Suppressor macrophage (primary cell): ENCODE measurements at regions not wholly inside any gene's neighbourhood (a gene's known extent, or its start where the extent isn't known, plus 50 kb on each side); places are given as distances from the start of the nearest gene placed in this dataset.

Source experiments
- DNase-seq, 4 experiments: peaks; one replicate each; pipeline ENCODE4 v3.0.0-alpha.2; 2020 to 2022

DNA sequence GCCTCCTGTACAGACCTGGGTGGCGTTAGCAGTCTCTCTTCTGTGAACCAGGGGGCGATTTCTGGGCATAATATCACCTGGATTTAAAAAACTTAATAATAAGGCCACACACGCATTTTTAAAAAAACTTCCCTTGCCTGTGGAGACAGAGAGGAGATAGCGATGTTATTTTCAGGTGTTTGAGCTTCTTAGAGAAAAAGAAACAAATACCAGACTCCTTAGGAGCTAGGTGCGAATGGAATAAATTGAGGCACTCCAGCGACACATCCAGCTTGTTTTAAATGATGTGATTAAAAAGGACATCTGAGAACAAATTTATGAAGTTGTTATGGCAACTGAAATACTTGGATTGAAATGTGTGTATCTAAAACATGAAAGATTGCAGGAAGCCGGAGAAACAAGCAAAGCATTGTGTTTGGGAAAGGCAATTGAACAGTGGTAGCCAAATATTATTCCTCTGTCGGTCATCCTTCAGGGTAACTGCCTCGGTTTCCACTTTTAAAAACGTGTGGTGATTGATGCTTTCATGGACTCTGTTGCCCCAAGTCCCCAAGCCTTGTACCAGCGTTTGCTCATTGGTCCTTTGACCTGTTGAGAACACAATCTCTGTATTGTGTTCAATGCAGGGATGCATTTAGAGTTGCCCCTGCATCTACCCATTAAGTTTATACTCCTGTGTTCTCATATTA, 158.7 kb downstream of the TM9SF2 start:
- DNase-seq, result no peak

GRCh38 chr13:99659226-99659625, 158.0 kb downstream of the TM9SF2 start:
- no peak for DNase-seq

DNA sequence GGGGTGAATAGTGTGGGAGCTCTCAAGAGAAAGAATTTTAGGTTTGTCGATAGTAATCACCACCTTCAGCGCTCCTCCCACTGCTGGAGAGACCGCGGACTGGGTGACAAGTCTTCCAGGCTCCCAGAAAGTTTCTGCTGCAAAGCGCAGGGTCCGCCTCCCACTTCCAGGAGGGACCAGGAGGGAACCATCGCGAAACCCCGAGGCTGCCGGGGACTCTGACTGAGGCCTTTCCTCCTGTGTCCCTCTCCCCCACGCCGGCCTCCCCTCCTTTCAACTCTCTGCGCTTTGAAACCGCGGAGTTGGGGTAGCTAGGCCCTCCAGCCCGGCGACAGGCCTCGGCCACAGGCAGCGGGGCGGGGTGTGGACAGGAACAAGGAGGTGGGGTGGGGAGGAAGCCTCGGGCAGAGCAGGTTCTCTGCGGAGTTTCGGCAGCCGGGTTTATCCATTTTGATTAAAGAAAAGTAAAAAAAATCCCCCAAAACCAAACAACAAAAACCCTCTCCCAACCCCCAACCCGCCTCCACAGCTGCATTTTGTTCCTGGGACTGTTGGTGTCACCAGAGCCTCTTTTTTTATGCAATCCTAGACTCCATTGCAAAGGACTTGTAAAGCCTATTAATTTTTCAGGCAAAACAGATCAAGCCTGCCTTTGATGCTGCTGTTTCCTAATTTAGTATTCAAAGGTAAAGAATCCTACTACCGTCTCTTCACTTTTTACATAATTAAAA, 157.2 kb downstream of the TM9SF2 start:
- DNase-seq, result peak; percentile 22 to 61 (median 44)

DNA sequence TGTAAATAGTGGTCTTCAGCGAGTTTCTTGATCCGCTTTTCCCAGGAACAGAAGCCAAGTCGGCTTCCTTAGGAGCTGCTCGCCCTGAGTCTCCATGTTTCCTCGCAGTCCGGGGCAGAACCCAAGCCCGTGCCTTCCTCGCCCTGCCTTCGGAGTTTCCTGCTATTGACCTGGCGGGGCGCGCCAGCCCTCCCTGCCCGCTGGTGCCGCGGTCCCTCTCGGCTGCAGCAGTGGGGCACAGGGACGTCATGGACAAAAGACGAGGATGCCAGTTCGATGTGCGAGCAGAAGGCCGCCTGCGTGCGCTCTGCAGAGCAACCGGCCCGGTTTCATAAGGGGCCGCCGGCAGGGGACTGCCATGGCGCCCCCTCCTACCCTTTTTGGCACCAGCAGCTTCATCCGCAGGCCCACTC, 156.6 kb downstream of the TM9SF2 start:
- DNase-seq, result peak in 3 of 4 experiments; percentile 5 to 55 (median 26)

- no peak for DNase-seq
These were observed 155.6 kb downstream of the TM9SF2 start for GRCh38 chr13:99656844-99657381.

- DNase-seq, result peak; percentile 76 to 86 (median 82)
These were observed 154.9 kb downstream of the TM9SF2 start for GRCh38 chr13:99656092-99656745.

DNA sequence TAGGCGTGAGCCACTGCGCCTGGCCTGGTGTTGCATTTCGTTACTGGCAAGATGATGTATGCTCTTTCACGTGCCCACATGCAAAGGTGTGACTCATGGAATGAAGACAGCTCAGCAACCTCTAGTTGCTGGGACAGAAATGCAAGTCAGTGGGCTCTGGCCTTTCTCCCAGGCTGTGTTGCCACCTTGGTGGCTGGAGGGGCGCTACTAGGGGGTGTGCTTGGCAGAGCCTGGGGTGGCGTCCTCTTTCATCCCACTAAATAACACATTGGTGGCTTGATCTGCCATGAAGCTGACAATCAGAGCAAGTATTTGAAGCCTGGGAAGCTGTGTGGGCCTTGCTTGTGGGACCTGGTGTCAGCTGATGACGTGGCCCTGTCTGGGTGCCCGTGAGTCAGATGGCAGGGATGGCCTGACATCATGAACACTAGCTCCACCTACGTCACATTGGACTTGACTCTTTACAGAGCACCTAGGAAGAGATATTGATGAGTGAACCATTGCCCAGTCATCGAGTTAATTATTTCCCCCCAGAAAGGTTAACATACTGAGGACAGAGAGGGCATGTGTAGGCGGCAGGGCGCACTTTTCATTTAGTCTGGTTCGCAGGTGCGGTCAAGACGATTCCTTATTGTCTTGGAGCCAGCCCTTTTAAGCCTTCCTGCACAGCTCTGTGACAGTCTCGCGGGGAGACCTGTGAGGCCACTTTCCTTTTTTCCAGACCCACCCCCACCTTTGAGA, 154.2 kb downstream of the TM9SF2 start:
- DNase-seq, result peak; percentile 42 to 68 (median 48)

DNA sequence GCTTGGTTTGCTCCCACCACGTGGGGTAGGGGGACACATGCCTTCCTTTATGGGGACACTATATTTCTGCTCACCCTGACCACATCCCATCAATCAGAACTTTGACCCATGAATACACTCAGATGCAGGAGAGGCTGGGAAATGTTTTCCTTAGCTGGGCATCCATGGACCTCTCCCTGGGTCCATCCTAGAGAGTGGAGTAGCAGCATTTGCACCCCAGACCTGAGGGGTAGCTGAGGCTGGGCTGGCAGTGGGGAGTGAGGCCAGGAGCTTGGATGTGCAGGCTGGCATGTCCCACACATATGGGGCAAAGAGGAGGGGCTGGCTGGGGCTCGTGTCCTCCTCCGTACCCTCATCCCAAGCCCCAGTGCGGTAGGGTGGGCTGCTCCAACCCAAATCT, 152.8 kb downstream of the TM9SF2 start:
- DNase-seq, result no peak

DNA sequence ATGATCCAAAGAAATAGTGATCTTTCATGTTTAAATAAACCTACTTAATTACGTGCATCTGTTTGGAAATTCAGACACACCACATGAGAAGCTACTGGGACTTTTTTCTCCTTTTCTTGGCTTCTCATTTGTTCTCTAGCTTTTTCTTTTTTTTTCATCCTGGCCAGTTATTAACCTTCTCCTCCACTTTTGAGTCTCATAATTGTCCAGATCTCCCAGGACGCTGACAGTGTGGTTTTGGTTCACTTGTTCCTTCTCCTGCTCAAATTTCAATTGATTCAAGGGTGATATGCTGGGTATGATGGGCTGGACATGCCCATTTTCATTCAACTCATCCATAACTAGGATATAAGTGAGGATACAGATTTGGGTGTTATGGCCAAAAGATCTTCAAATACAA, 152.3 kb downstream of the TM9SF2 start:
- DNase-seq, result no peak

- no peak for DNase-seq
These were observed 151.6 kb downstream of the TM9SF2 start for GRCh38 chr13:99652901-99653300.

GRCh38 chr13:99652141-99652540, 150.9 kb downstream of the TM9SF2 start:
- DNase-seq, result no peak

- peak in 3 of 4 experiments; percentile 15 to 26 (median 21) for DNase-seq
These were observed 149.7 kb downstream of the TM9SF2 start for GRCh38 chr13:99651016-99651415.

- no peak for DNase-seq
These were observed 149.1 kb downstream of the TM9SF2 start for GRCh38 chr13:99650410-99650809.

DNA sequence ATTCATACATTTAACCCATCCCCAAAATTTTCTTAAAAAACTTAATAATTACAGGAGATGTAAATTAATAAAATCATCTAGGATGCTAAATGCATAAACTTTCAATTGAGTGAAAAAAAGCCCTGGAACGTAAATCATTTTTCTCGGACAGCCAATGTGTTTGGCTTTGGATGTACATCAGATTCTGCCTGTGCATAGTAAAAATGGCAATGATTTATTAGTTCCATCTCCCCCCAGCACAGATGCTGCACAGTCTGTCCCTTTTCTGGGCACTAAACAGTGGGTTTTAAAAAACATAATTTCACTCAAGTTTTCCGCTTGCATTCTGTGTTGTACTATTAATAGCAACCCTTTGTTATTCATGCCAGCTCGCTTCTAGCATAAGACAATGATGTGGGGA, 147.7 kb downstream of the TM9SF2 start:
- DNase-seq, result no peak

DNA sequence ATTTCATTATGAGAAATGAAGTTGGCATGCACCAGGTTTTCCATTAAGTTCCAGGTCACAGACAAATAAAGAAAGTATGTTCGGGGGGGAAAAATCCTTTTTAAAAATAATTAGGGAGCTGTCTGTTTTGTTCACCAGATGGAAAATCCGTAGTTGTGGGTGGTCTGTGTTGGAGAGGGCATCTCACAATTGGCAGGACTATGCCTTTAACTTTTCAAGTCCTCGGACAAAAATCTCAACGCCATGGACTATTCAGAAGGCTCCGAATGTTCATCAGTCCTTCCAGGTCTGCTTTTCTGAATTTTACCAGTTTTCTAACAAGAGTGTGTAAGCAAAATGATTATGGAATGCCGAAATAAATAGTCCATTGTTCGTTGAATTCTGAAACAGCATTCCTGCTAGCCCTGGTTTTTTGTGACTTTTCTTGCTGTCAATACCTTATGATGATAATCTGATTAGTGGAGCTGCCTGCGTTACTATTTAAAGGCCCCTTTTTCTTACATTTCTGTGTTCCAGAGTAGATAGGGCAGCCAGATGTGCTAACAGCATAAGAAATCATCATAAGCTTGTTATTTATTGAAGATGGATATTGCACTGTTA, 146.9 kb downstream of the TM9SF2 start:
- no peak for DNase-seq

DNA sequence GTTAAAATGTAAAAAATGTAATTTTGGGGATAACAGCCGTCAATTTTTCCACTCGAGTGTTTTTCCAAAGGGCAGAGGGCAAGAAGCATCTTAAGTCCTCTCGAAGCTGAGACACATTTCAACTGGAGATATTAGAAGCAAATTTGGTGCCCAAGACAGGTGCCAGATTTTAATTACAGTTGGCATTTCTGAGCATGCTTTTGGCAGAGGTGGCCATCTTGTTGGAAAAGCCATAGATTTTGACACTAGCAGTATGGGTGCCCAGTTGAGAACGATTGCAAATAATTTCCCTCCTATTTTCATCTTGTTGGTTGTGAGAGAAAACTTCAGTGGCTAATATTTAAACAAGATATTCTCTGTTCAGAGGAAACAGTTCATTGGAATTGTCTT, 146.3 kb downstream of the TM9SF2 start:
- DNase-seq, result no peak

DNA sequence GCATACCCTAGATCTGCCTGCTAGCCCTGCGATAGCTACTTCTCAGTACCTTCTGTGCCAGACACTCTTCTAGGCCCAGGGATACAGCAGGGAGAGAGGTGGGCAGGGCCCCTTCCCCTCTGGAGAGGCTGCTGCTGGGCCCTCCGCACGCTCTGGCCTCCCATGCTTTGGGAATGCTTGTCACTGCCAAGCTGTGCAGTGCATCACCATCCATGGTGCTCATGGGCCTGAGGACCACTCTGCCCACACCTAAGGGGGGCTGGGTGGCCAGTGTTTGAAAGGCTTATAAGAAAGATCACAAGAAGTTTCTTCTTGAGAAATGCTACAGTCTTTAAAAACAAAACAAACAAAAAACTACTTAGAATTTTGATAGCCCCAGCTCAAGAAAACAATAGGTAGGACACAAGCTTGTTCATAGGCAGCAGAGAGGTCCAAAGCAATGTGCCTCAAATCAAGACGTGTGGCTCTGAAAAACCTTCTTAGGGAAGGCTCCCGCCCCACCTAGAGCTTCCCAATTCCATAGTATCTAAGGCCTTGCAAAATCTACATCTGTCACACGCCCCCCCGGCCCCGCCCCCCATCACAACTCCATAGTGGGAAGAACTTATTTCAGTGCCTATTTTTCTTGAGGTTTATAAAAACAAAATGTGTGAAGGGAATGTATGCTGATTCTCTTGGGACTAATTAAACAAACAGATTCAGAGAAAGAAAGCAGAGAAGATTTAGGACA, 145.8 kb downstream of the TM9SF2 start:
- no peak for DNase-seq

DNA sequence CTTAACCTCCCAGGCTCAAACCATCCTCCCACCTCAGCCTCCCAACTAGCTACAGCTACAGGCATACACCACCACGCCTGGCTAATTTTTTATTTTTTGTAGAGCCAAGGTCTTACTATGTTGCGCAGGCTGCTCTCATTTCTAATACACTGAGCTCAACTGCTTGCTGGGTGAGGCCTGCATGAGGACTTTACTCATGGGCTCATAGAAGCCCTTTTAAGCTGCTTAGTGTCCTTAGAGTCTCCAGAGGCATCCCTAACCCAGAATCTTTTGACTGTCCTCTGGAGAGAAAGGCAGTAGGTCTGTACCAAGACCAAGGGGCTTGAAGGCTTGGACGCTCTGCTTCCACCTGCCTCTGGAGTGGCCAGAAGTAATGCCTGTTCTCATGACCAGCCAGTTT, 141.6 kb downstream of the TM9SF2 start:
- no peak for DNase-seq

- DNase-seq, result peak in 1 of 4 experiments; percentile 18
These were observed 140.7 kb downstream of the TM9SF2 start for GRCh38 chr13:99642006-99642405.

- DNase-seq, result no peak
These were observed 139.0 kb downstream of the TM9SF2 start for GRCh38 chr13:99640260-99640659.

DNA sequence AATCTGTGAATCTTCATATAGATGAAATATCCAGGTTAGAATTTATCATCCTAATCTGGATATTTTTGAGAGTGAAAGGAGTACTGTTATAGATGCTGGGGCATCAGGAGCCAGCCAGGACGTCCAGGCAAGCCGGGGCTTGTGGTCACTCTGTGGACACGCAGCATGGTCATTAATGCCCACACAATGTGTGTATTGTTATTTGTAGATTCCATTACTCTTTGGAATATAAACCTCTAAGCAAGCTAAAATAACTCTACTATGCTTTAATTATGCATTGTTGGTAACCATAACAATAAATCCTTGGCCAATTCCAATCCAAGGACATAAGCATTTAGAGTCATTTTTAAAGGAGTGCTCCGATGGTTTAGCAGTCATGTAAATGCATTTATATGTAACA, 137.9 kb downstream of the TM9SF2 start:
- DNase-seq, result no peak
